Stromal cell of bone marrow (primary cell): ENCODE measurements at regions not wholly inside any gene's neighbourhood (a gene's known extent, or its start where the extent isn't known, plus 50 kb on each side); places are given as distances from the start of the nearest gene placed in this dataset.
"Not testable (repeated sequence)": the region's sequence is repeated elsewhere in the genome, so short reads cannot be mapped to it uniquely, and the experiment has no call there.

Source experiments
- DNase-seq: peaks from one replicate; pipeline ENCODE4 v3.0.0-alpha.2; 2012; ENCODE audit warnings: low read depth

DNA sequence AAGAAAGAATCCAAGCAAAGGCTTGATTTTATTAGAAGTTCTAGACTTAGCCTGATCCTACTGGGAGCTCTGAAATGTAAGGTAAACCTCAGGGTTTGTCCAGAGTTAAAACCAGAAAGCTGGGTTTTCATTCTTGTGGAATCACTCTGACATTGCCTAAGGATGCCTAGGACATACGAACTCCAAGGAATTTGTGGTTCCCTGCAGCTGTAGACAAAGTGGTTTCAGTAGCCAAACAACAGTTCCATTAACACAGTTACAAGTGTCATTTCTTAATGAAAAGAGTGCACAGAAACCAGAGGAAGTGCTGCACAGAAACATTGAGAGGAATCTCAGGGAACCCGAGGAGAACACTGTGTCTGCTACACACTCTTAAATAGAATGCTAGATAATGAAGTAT lies 221.4 kb upstream of the ST6GAL2 start:
- no peak for DNase-seq

DNA sequence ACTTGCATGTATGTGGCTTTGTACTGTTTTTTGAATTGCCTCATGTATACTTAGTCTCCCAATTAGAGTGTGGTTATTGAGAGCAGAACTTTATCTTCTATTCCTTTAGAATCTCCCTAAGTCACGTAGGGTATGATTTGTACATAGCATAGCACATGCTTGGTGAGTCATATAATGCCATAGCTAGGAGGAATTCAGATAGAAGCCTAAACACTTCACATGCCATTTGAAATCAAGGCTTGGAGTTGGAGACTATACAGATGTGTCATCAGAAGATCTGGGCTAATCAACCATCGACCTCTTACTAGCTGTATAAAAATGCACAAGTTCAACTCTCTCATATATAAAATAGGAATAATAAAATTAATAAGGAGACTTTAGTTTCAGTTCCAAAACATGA lies 222.6 kb upstream of the ST6GAL2 start:
- no peak for DNase-seq

DNA sequence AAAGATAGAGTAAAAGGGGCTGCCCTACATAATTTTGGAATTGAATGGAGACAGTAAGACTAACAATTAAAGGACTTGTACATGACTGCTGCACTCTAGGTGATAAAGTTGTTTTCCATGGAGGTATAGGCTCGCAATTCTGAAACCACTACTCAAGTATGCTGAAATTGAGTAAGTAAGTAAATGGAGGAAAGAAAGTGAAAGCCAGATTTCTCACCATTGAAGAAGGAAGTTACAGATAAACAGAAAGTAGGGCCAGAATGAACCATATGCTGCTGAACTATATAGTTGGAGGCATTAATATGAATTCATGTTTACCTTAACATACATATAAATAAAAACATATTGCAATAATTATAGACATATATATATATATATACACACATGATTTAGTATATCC lies 225.7 kb upstream of the ST6GAL2 start:
- DNase-seq, result no peak

DNA sequence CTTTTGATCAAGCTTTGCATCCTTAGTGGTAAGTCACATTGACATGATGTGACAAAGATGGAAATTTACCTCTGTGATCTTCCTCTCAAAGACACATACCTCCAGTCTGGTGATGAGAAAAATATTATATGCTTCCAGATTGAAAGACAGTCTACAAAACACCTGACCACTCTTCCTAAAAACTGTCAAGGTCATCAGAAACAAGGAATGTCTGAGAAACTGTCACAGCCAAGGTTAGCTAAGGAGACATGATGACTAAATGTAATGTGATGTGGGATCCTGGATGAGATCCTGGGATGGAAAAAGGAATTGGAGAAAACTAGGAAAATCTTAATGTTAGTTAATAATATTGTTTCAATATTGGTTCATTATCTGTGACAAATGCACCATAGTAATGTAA lies 226.6 kb upstream of the ST6GAL2 start:
- DNase-seq, result no peak

DNA sequence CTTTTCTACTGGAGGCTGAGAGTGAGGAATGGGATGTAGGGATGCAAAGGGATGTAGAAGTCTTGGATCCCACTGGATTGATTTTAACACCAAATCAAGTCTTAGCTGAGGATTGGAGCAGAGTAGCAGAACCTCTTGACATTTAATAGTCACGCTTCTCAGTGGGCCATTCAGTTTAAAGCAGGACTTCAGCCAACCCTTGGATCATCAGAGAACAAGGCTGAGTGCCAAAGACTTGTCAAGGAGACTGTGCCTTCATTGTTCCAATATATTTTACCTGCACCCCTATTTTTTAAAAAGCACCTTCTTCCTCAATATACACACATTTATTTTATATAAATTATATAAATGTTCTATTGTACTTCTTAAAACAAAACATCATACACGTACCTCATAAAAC lies 242.4 kb upstream of the ST6GAL2 start:
- no peak for DNase-seq

DNA sequence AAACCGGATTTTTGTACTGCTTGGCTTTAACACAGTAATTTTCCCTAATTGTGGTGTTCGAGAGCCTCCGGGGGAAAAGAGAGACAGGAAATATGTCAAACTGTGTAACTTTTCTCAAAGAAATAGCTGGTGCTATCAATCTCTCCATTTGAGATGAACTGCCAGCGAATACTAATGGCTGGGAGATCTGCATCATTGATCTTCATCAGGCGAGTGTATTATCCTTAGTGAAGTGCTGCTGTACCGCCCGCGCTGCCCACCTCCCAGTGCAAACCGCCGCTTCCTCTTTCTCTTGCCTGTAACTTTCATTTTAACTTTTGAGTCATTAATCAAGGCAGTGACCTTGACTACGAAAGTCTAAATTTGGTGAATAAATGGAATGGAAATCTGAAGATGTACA lies 246.1 kb upstream of the ST6GAL2 start:
- DNase-seq, result no peak

DNA sequence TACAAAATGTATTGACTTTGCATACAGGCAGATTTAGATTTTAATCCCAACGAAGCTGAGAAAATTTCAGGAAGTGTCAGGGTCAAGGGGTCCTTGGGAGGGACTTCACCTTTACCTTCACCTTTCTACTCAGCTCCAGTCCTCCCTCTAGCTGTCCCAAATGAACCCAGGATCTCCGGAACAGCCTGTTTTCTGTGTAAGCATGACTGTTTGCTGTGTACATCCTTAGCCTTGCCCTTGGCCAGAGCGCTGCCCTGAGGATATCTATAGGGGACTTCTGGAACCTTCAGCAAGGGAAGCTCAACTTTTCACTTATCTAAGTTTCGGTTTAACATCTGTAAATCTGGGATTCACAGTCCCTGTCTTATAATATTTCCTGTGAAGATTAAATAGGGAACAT lies 246.8 kb upstream of the ST6GAL2 start:
- no peak for DNase-seq

DNA sequence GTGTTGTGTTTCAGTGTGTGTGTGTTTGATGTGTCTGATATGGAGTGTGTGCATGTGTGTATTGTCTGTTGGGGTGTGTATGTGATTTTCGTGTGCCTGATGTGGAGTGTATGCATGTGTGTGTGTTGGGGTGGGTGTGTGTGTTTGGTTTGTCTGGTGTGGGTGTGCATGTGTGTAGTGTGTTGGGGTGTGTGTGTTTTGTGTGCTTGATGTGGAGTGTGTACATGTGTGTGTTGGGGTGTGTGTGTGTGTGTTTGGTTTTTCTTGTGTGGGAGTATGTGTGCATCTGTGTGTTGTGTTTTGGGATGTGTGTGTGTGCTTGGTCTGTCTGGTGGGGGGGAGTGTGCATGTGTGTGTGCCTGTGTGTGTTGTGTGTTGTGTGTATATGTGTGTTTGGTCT lies 247.4 kb upstream of the ST6GAL2 start:
- no peak for DNase-seq

DNA sequence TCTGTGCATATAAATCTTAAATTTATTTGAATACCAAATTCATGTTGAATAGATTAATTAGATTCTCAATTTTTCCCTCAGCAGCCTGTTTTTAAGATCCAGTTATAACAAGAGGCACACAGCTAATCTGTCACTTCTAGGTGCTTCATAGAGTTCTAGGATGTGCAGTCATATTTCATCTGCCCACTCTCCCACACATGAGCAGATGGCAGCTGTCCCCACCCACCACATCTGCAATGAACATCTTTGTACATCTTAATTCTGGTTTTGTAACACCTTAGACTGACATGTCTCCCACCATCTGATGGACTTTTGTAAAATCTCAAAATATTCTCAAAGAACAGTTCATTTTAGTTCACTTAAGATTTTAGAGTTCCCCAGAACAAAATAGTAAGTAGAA lies 250.8 kb upstream of the ST6GAL2 start:
- no peak for DNase-seq

DNA sequence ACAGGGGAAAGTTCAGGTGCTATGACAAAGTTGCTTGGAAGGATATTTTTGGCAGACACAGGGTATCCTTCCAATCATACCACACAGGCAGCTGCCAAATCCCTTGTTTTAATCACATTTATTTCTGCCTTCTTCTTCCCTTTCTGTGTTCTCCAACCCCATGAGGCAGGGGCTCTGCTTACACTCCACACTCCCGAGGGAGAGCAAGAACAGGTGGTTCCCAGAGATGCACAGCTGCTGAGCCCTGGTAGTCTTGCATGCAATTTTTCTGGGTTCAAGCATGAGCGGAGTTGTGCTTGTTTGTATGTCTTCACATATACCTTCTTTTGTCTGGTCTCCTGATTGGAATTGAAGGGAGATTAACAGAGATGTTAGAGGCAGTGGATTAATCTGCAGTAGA lies 251.7 kb upstream of the ST6GAL2 start:
- no peak for DNase-seq

DNA sequence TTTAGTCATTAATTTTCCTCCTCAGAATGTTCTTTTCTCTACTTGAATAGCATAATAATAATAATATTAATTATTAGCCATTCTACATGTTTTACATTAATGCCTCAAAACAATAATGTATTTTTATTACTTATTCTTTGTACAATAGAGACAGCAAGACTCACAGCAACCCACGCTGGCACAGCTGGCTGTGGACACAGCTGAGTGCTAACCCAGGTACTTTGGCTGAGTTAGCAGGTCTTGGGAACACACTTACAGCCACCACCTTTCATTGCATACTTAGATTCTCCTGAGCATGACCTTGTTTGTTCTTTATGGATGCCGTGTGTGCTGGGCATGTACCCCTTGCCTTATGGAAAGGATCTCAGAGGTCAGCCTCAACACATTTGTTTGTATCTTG lies 260.2 kb upstream of the ST6GAL2 start:
- no peak for DNase-seq

DNA sequence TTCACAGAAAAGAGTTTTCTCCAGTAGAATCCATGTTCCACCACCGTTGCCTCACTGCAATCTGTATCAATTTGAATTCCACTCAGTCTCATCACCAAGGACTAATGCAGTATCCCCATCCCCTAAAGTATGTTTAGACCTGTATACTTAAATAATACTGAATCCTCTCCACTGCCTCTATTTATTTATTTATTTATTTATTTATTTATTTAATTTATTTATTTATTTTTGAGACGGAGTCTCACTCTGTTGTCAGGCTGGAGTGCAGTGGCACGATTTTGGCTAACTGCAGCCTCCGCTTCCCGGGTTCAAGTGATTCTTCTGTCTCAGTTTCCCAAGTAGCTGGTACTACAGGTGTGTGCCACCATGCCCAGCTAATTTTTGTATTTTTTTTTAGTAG lies 260.7 kb upstream of the ST6GAL2 start:
- DNase-seq, result not testable (repeated sequence)

DNA sequence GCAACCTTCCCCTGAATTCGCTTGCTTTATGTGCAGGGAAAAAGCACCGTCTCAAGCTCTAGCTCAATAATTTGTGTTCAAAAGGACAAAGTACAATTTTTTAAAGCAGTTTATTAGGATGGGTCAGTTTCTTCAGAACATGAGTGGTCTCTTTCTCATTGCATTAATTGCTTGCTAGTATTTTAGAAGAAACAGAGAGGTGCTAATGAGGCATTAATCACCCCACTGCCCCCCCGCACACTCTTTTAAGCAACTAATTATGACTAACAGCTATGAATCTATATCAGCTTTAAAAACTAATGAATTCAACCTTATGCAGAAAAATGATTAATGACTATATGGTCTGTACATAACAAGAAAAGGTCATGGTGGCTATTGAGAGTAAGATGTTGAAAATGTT lies 262.1 kb upstream of the ST6GAL2 start:
- DNase-seq, result no peak

DNA sequence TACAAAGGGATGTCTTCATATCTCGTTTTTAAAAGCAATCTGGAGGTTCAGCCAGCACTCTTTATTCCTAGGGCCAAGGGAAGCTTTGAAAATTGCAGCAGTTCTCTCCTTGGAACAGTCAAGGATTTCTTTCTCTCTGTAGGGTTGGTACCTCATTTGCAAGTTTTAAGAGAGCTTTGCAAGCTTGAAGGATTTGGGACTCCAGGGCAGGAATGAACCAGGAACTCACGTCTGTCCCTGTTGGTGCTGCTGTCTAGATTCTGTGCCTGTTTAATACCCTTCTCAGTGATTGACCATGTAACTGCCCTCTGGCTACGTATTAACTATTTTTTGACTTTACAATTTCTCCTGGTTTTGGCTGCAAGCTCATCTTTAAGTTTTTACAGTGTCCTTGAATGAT lies 262.5 kb upstream of the ST6GAL2 start:
- no peak for DNase-seq

DNA sequence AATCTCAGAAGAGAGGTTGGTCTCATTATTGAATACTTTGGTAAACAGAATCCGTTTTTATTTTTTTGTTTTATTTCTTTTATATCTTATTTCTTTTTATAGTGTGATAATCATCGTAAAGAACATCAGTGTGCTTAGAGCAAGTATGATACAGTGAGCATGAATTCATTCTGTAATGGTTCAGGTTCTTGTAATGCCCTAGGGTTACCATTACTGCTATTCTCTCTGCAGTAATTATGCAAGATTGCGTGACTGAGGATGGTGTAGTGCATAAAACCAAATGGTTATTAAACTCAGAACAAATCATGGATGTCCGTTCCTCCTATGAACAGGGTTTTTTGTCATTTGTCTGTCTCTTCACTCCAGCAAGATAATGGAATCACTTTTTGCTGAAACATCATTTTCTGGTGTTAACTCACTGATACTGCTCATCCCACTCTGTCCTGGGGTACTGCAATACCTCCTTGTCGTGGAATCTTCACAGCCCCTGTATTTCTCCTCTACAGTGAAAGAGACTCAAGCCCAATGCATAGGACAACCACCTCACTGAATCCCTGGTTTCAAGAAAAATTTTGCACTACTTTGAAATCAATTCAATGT lies 274.8 kb upstream of the ST6GAL2 start:
- no peak for DNase-seq

DNA sequence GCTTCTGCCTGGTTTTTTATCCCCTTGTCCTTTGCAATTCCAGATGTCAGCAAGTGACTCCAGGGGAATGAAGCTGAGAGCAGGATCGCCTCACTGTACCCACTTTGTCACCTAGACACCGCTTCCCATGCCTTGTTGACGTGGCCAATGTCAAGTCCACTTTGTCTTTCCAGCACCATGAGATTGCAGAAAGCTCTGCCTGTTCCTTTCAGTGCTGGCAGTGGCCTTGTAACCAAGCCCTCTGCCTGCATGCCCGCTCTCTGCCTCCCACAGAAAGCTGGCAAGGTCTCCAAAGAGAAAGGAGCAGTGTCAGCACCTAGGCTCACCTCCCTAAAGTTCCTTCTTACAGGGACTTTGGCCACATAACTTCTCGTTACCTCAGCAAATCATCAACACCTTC lies 282.2 kb upstream of the ST6GAL2 start:
- DNase-seq, result no peak

DNA sequence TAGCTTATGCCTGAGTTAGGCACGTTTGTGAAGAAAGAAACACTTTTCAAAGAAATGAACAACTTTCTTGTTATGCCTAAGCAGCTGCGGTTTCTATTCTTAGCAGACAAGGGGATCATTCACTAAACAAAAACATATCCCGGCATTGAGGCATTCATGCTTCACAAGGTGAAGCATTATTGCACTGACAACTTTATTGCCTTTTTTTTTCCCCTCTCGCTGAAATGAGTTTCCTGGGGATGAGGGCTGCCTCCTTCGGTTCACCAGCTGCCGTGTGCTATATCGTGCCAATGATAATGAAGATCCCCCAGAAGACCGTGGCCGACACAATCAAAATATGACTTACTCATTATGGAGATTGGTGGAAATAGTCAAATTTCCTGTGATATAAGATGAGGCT lies 288.2 kb upstream of the ST6GAL2 start:
- no peak for DNase-seq

DNA sequence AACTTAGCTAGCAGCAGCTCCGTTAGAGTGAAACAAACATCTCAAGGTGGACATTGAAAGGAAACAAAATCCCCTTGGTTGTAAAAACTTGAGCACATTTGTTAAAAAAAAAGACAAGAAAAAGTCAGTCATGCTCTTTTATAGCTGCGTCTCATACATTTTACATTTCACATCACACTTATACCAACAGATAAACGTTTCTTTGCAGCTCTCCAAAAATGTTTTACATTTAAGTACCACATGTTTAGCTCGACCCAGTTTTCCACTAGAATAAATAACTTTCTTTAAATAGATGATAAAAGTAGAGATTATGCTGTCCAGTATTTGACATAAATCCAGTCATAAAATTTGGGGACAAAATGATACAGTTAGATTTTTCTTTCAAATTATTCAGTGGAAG lies 297.0 kb upstream of the ST6GAL2 start:
- DNase-seq, result no peak

DNA sequence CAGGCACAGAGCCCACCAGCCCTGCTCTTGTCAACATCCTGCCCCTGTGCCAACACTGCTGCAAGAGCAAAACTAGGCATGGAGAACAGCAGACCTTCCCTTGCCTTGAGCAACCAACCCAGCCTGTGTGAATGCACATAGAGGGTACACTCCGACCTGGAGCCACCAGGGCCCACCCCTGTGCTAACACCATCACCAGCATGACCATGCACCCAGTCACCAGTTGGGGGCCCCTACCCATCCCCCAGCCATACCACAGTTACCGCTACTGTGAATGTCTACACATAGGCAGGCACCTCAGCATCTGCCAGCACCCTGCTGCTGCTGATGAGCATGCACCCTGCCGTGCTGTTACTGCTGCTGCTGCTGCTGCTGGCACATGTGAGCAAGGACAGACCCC lies 301.9 kb upstream of the ST6GAL2 start:
- no peak for DNase-seq

DNA sequence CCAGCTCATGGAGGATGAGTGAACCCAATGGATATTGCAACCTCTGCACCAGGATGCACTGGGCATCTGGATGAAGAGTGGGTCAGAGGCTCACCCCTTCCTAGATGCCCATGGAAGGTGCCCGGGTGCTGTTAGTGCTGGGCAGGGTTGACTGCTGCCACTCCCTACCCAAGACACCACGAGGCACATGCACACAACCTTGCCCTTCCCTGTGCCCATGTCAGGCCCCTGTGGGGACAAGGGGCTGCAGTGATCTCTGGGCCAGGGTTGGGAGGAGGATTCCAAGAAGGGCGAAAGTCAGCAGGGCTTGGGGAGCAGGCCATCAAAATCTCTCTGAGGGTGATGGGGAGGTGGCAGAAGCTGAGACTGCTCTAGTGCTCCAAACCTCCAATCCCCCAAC lies 309.7 kb upstream of the ST6GAL2 start:
- DNase-seq, result no peak

DNA sequence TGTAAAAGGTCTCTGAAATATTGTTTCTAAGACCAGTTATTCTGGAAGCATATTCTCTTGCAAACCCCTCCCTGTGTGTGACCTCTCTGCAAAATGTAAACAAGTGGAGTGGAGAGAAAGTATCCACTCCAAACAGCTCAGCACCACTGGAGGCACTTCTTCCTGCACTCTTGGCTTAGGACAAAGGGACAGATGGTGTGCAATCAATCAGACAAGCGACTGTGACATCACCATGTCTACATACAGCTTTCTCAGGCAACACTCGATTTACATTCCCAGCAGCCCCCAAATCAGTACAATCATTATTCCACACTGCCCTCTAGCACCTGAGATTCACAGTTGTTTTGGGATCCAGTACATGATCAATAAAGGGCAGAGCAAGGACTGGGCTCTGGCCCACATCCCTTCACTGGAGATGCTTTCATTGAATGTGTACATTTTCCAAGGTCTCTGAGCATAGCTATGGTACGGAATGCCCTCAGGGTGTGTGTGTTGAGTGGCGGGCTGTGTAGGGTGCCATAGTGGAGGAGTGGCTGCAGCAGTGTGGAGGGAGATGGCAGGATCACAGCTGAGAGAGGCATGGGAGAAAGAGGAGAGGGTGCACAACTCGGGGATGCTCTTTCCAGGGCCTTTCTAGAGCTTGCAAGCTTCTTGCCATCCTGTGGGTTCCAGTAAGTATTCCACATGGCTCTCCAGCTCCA lies 311.8 kb upstream of the ST6GAL2 start:
- no peak for DNase-seq

DNA sequence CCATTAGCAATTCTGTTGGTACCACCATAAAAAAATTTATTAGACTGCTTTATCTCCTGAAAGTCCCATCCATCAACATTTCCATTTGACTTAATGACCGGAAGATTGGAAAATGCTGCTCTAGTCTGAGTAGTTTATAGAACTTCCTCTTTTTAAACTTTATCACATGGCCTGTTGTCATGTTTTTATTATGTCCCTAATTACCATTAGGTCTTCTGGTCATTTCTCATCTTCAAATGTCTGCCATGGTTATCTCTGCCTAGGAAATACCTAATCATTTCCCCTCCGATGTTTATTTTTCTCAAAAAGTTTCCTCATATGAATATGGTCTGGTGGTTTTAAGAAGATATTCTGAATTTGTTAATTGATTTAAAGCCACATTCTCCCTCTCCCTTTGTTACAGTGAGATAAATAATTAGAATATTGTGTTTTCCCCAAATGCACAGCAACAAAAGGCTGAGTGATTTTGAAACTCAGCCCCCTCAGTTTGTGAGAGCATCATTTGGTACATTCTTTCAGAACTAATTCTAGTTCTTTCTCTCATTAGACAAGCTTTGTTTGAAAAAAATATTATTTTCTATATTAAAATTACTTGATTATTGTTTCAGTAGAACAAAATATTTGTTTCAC lies 317.1 kb upstream of the ST6GAL2 start:
- DNase-seq, result no peak

DNA sequence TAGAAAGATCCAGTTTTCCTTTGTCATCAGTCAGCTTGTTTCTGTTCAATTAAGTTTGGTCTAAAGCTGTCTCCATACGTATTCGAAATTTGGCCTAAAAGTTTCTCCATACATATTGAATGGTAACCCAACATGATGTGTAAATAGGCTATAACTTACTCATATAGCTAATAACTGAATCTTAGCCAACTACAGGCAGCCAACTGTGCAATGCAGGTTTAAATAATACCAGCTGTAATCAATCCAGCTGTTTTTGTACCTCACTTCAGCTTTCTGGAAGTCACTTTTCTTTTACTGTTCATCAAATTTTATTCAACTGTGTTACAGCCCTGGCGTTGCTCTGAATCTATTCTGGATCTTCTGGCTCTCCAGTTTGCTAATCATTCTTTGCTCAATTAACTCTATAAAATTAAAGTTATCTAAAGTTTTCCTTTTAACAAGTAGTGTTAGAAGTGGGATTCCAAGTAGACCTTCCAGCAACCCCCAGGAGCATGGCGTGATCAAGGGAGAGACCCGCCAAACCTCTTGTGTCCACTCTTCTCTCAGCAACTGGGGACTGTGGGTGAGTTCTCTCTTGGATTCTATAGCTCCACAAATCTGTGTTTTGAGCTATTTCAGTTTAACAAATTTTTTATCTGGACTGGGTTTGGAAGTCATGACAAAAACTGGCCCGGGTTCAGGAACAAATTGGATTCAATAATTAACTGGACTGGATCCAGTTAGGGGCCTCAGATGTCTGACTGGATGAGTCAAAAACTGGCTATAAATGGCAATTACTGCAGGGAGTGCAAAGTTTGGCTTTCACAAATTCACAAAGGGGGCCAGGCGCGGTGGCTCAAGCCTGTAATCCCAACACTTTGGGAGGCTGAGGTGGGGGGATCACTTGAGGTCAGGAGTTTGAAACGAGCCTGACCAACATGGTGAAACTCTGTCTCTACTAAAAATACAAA lies 329.7 kb upstream of the ST6GAL2 start:
- DNase-seq, result no peak
